HepG2 (cell line): ENCODE measurements at regions not wholly inside any gene's neighbourhood (a gene's known extent, or its start where the extent isn't known, plus 50 kb on each side); places are given as distances from the start of the nearest gene placed in this dataset.

Experiments
- CTCF ChIP-seq: sonication (generic); formaldehyde crosslinking; IDR thresholded peaks from 2 replicates; pipeline ENCODE4 v1.5.0; 2020; ENCODE audit warnings: mild to moderate bottlenecking, missing genetic modification reagents, moderate library complexity
- HOXA3 ChIP-seq: sonication (generic); formaldehyde crosslinking; IDR thresholded peaks from 2 replicates; pipeline ENCODE4 v1.5.0; 2020; ENCODE audit warnings: missing genetic modification reagents
- POLR2A ChIP-seq, 2 experiments: IDR thresholded peaks; 2 replicates each; pipeline ENCODE4 v1.6.1; 2011; ENCODE audit warnings: low read depth in 2 of 2, low read length in 2 of 2, mild to moderate bottlenecking in 1 of 2, moderate library complexity in 1 of 2; ENCODE audit not compliant: insufficient read depth in 1 of 2
- YY1 ChIP-seq: IDR thresholded peaks from 2 replicates; pipeline ENCODE4 v1.6.1; 2011; ENCODE audit warnings: low read length, low read depth, moderate library complexity, mild to moderate bottlenecking; ENCODE audit not compliant: insufficient read depth, insufficient replicate concordance
- ZNF678 ChIP-seq: sonication (generic); formaldehyde crosslinking; IDR thresholded peaks from 2 replicates; pipeline ENCODE4 v1.4.0; 2020; ENCODE audit warnings: mild to moderate bottlenecking, missing genetic modification reagents
- TF ChIP-seq, protein P1 (sequence below): IDR thresholded peaks from 2 replicates; pipeline ENCODE4 v1.6.1; 2016; ENCODE audit warnings: low read depth, missing genetic modification reagents, missing compliant biosample characterization

GRCh38 chr6:143616741-143617140, 61.0 kb upstream of the PHACTR2 start:
- no peak for TF ChIP-seq ZNF678
- no peak for TF ChIP-seq POLR2A (IDR thresholded peaks at IDR 0.05; ENCODE audit: insufficient read depth in 1 of 2, low read depth in 2 of 2, low read length in 2 of 2)
- no peak for TF ChIP-seq HOXA3 (CRISPR knock-in tag)
- TF ChIP-seq, protein P1, sequence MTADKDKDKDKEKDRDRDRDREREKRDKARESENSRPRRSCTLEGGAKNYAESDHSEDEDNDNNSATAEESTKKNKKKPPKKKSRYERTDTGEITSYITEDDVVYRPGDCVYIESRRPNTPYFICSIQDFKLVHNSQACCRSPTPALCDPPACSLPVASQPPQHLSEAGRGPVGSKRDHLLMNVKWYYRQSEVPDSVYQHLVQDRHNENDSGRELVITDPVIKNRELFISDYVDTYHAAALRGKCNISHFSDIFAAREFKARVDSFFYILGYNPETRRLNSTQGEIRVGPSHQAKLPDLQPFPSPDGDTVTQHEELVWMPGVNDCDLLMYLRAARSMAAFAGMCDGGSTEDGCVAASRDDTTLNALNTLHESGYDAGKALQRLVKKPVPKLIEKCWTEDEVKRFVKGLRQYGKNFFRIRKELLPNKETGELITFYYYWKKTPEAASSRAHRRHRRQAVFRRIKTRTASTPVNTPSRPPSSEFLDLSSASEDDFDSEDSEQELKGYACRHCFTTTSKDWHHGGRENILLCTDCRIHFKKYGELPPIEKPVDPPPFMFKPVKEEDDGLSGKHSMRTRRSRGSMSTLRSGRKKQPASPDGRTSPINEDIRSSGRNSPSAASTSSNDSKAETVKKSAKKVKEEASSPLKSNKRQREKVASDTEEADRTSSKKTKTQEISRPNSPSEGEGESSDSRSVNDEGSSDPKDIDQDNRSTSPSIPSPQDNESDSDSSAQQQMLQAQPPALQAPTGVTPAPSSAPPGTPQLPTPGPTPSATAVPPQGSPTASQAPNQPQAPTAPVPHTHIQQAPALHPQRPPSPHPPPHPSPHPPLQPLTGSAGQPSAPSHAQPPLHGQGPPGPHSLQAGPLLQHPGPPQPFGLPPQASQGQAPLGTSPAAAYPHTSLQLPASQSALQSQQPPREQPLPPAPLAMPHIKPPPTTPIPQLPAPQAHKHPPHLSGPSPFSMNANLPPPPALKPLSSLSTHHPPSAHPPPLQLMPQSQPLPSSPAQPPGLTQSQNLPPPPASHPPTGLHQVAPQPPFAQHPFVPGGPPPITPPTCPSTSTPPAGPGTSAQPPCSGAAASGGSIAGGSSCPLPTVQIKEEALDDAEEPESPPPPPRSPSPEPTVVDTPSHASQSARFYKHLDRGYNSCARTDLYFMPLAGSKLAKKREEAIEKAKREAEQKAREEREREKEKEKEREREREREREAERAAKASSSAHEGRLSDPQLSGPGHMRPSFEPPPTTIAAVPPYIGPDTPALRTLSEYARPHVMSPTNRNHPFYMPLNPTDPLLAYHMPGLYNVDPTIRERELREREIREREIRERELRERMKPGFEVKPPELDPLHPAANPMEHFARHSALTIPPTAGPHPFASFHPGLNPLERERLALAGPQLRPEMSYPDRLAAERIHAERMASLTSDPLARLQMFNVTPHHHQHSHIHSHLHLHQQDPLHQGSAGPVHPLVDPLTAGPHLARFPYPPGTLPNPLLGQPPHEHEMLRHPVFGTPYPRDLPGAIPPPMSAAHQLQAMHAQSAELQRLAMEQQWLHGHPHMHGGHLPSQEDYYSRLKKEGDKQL (CRISPR knock-in tag): no peak
- TF ChIP-seq YY1: no peak
- TF ChIP-seq CTCF (CRISPR knock-in tag): no peak
